ENCODE measurements at regions not wholly inside any gene's neighbourhood (a gene's known extent, or its start where the extent isn't known, plus 50 kb on each side); places are given as distances from the start of the nearest gene placed in this dataset.

- intact Hi-C loops (cut with DNase I): no loop called here
- no peak for DNase-seq
- Histone ChIP-seq H3K9me3 (no peaks in the 10 kb centered on the region), H3K4me3 (no peak overlapping the region), H3K36me3 (no peaks in the 10 kb centered on the region), H3K4me1 (no peaks in the 10 kb centered on the region), H3K9ac (ENCODE audit: low read depth in 2 of 2, low read length in 2 of 2) (no peak overlapping the region), H3K27me3 (no peaks in the 10 kb centered on the region), H3K27ac (no peak overlapping the region)
- no peak for TF ChIP-seq CTCF (IDR thresholded peaks at IDR 0.05)
These were observed 74.4 kb upstream of the WNT7A start for GRCh38 chr3:13954266-13954665.

GRCh38 chr3:13951184-13951583 is 71.3 kb upstream of the WNT7A start:
- Histone ChIP-seq H3K9ac (ENCODE audit: low read depth in 2 of 2, low read length in 2 of 2) (no peak overlapping the region), H3K9me3 (no peaks in the 10 kb centered on the region), H3K27ac (no peak overlapping the region), H3K4me1 (no peaks in the 10 kb centered on the region), H3K4me3 (no peak overlapping the region), H3K27me3 (no peaks in the 10 kb centered on the region), H3K36me3 (no peaks in the 10 kb centered on the region)
- TF ChIP-seq CTCF (IDR thresholded peaks at IDR 0.05): no peak
- DNase-seq: peak; percentile 49
- intact Hi-C loops (cut with DNase I): no loop called here

- no peak for TF ChIP-seq CTCF (IDR thresholded peaks at IDR 0.05)
- intact Hi-C loops (cut with DNase I): no loop called here
- Histone ChIP-seq H3K4me1 (no peaks in the 10 kb centered on the region), H3K9ac (ENCODE audit: low read depth in 2 of 2, low read length in 2 of 2) (no peak overlapping the region), H3K9me3 (no peaks in the 10 kb centered on the region), H3K36me3 (no peaks in the 10 kb centered on the region), H3K4me3 (no peak overlapping the region), H3K27ac (no peak overlapping the region), H3K27me3 (no peaks in the 10 kb centered on the region)
- no peak for DNase-seq
These were observed 70.2 kb upstream of the WNT7A start for GRCh38 chr3:13950042-13950441.

- Histone ChIP-seq H3K4me3 (no peak overlapping the region), H3K36me3 (no peaks in the 10 kb centered on the region), H3K4me1 (no peaks in the 10 kb centered on the region), H3K27me3 (no peaks in the 10 kb centered on the region), H3K9me3 (no peaks in the 10 kb centered on the region), H3K9ac (ENCODE audit: low read depth in 2 of 2, low read length in 2 of 2) (no peak overlapping the region), H3K27ac (no peak overlapping the region)
- intact Hi-C loops (cut with DNase I): no loop called here
- DNase-seq: no peak
- no peak for TF ChIP-seq CTCF (IDR thresholded peaks at IDR 0.05)
These were observed 68.0 kb upstream of the WNT7A start for GRCh38 chr3:13947912-13948311.

GRCh38 chr3:13939206-13939605 is 59.3 kb upstream of the WNT7A start:
- no peak for DNase-seq
- no peaks in the 10 kb centered on the region for H3K9me3 ChIP-seq
- no peaks in the 10 kb centered on the region for H3K27me3 ChIP-seq
- H3K27ac ChIP-seq: no peak overlapping the region
- no peak overlapping the region for H3K9ac ChIP-seq (ENCODE audit: low read depth in 2 of 2, low read length in 2 of 2)
- intact Hi-C loops (cut with DNase I): no loop called here
- H3K4me3 ChIP-seq: no peak overlapping the region
- no peaks in the 10 kb centered on the region for H3K4me1 ChIP-seq
- no peak for TF ChIP-seq CTCF (IDR thresholded peaks at IDR 0.05)
- H3K36me3 ChIP-seq: no peaks in the 10 kb centered on the region

- Histone ChIP-seq H3K27ac (no peak overlapping the region), H3K4me3 (no peak overlapping the region), H3K9me3 (no peaks in the 10 kb centered on the region), H3K27me3 (no peaks in the 10 kb centered on the region), H3K4me1 (no peaks in the 10 kb centered on the region), H3K36me3 (no peaks in the 10 kb centered on the region), H3K9ac (ENCODE audit: low read depth in 2 of 2, low read length in 2 of 2) (no peak overlapping the region)
- TF ChIP-seq CTCF (IDR thresholded peaks at IDR 0.05): no peak
- no peak for DNase-seq
- intact Hi-C loops (cut with DNase I): no loop called here
These were observed 57.3 kb upstream of the WNT7A start for GRCh38 chr3:13937131-13937530.

Measured in colonic mucosa (tissue), 4 donors.